Tibial nerve (tissue), 4 donors: ENCODE measurements at regions not wholly inside any gene's neighbourhood (a gene's known extent, or its start where the extent isn't known, plus 50 kb on each side); places are given as distances from the start of the nearest gene placed in this dataset.

Experiments used
- DNase-seq, 2 donors: peaks; one replicate each; pipeline ENCODE4 v3.0.0-alpha.2; 2019; ENCODE audit warnings: low spot score in 2 of 2
- H3K27ac ChIP-seq, 4 donors: fragments of 200-600 bp; sonication (generic) in 3 of 4; one replicate each; pipeline ENCODE4 v1.5.1; 2017 to 2019; ENCODE audit warnings: mild to moderate bottlenecking in 1 of 4
- H3K27me3 ChIP-seq, 2 donors: fragments of 200-600 bp; sonication (generic) in 1 of 2; one replicate each; pipeline versions ENCODE4 v1.5.1 to v1.6.0; 2017 to 2019
- H3K36me3 ChIP-seq, 3 donors: fragments of 200-600 bp; sonication (generic); one replicate each; pipeline ENCODE4 v1.5.1; 2018 to 2019
- H3K4me1 ChIP-seq, 4 donors: fragments of 200-600 bp; sonication (generic) in 3 of 4; one replicate each; pipeline ENCODE4 v1.5.1; 2017 to 2019
- H3K4me3 ChIP-seq, 4 donors: fragments of 200-600 bp; sonication (generic) in 3 of 4; one replicate each; pipeline ENCODE4 v1.5.1; 2017 to 2019; ENCODE audit warnings: mild to moderate bottlenecking in 1 of 4, moderate library complexity in 1 of 4
- H3K9me3 ChIP-seq, 4 donors: fragments of 200-600 bp; sonication (generic) in 3 of 4; one replicate each; pipeline ENCODE4 v1.5.1; 2017 to 2019
- EP300 ChIP-seq, 2 donors: sonication (generic); formaldehyde crosslinking; IDR thresholded peaks; one replicate each; pipeline ENCODE4 v1.6.1; 2017; ENCODE audit warnings: antibody characterized with exemption in 2 of 2, mild to moderate bottlenecking in 1 of 2
- POLR2A ChIP-seq, 2 donors: fragments of 450-650 bp; IDR thresholded peaks; one replicate each; pipeline ENCODE4 v1.6.1; 2017; ENCODE audit warnings: antibody characterized with exemption in 2 of 2, mild to moderate bottlenecking in 2 of 2, moderate library complexity in 2 of 2
- WGBS, 2 donors: methylation state at CpG; one replicate each; pipeline ENCODE4 v1.1.5; 2018; 5-methylcytosine and 5-hydroxymethylcytosine counted together
- TF ChIP-seq, protein P1 (sequence below), 5 experiments: fragments of 200-600 bp in 3 of 5; fragments of 450-650 bp in 2 of 5; sonication (generic) in 3 of 5; IDR thresholded peaks; one replicate each; pipeline ENCODE4 v1.5.1; 2016 to 2019; ENCODE audit warnings: antibody characterized with exemption in 5 of 5, mild to moderate bottlenecking in 3 of 5, moderate library complexity in 2 of 5

GRCh38 chr2:8447610-8448221 is 234.1 kb upstream of the ID2 start:
- Histone ChIP-seq H3K4me3 (no peak overlapping the region), H3K36me3 (no peaks in the 10 kb centered on the region), H3K9me3 (no peaks in the 10 kb centered on the region), H3K27me3 (no peaks in the 10 kb centered on the region), H3K4me1 (no peaks in the 10 kb centered on the region), H3K27ac (no peak overlapping the region)
- TF ChIP-seq POLR2A (IDR thresholded peaks at IDR 0.05) = no peak
- no peak for TF ChIP-seq EP300 (IDR thresholded peaks at IDR 0.05)
- TF ChIP-seq, protein P1, sequence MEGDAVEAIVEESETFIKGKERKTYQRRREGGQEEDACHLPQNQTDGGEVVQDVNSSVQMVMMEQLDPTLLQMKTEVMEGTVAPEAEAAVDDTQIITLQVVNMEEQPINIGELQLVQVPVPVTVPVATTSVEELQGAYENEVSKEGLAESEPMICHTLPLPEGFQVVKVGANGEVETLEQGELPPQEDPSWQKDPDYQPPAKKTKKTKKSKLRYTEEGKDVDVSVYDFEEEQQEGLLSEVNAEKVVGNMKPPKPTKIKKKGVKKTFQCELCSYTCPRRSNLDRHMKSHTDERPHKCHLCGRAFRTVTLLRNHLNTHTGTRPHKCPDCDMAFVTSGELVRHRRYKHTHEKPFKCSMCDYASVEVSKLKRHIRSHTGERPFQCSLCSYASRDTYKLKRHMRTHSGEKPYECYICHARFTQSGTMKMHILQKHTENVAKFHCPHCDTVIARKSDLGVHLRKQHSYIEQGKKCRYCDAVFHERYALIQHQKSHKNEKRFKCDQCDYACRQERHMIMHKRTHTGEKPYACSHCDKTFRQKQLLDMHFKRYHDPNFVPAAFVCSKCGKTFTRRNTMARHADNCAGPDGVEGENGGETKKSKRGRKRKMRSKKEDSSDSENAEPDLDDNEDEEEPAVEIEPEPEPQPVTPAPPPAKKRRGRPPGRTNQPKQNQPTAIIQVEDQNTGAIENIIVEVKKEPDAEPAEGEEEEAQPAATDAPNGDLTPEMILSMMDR (IDR thresholded peaks at IDR 0.05) = no peak
- DNase-seq = no peak
- WGBS, 2 donors = 85 to 91% methylated on average over 3 of the region's 3 CpGs

DNA sequence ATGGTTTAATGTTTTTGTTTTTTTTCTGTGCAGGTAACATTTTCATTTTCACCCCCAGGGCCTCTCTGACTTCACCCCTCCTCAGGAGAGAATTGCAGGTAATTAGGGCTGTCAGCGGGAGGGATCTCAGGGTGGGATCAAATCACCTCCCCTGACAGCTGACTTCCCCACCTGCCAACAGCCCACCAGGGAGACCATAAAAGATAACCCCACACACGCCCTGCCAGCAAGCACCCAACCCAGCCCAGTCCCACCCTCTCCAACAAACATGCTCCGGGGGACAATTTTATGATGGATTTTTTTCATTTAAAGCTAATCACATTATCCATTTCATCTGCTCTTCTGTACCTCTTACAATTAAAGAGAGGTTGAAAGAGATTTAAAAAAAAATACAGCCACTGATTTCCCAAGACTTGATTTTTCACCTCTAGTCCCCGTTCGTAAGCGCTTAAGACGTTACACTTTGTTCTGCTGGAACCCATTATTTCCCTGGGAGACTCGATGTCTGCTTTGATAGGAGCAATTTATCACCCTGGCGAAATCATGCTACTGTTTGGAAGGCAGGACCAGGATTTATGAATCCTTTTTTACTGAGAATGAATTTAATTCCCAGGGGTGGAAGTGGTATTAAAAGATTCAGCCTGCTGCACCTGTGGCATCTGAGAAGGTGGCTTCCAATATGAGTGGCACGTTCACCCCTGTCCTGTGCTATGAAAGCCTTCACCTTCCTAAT is 232.9 kb upstream of the ID2 start:
- TF ChIP-seq POLR2A (IDR thresholded peaks at IDR 0.05) (no peak), EP300 (IDR thresholded peaks at IDR 0.05) (no peak)
- TF ChIP-seq, protein P1 (IDR thresholded peaks at IDR 0.05) = no peak
- WGBS, 2 donors = 65% methylated on average over 10 of the region's 10 CpGs
- no peak for DNase-seq
- H3K4me3 ChIP-seq = no peak overlapping the region
- H3K27me3 ChIP-seq = no peaks in the 10 kb centered on the region
- H3K27ac ChIP-seq = no peak overlapping the region
- no peaks in the 10 kb centered on the region for H3K4me1 ChIP-seq
- no peaks in the 10 kb centered on the region for H3K36me3 ChIP-seq
- no peaks in the 10 kb centered on the region for H3K9me3 ChIP-seq

GRCh38 chr2:8451273-8451672 is 230.6 kb upstream of the ID2 start:
- Histone ChIP-seq H3K9me3 (no peaks in the 10 kb centered on the region), H3K4me1 (no peaks in the 10 kb centered on the region), H3K36me3 (no peaks in the 10 kb centered on the region), H3K27ac (no peak overlapping the region), H3K27me3 (no peaks in the 10 kb centered on the region), H3K4me3 (no peak overlapping the region)
- DNase-seq = no peak
- TF ChIP-seq, protein P1 (IDR thresholded peaks at IDR 0.05) = no peak
- TF ChIP-seq POLR2A (IDR thresholded peaks at IDR 0.05) (no peak), EP300 (IDR thresholded peaks at IDR 0.05) (no peak)
- WGBS, 2 donors = 86 to 87% methylated on average over 5 of the region's 5 CpGs

- TF ChIP-seq POLR2A (IDR thresholded peaks at IDR 0.05) = no peak
- TF ChIP-seq, protein P1 (IDR thresholded peaks at IDR 0.05) = no peak
- no peak for TF ChIP-seq EP300 (IDR thresholded peaks at IDR 0.05)
- DNase-seq = no peak
Observed at GRCh38 chr2:8452296-8452695, 229.6 kb upstream of the ID2 start.

More at GRCh38 chr2:8452296-8452695, 229.6 kb upstream of the ID2 start:
- Histone ChIP-seq H3K9me3 (no peaks in the 10 kb centered on the region), H3K36me3 (no peaks in the 10 kb centered on the region), H3K27me3 (peaks cover 0 to 8% of the 10 kb centered on the region in 2 donors), H3K4me1 (peaks cover 0 to 9% (median 4%) of the 10 kb centered on the region in 4 donors), H3K4me3 (no peak overlapping the region), H3K27ac (no peak overlapping the region)
- WGBS, 2 donors = 74 to 84% methylated on average over 5 of the region's 5 CpGs
